ENCODE measurements at regions not wholly inside any gene's neighbourhood (a gene's known extent, or its start where the extent isn't known, plus 50 kb on each side); places are given as distances from the start of the nearest gene placed in this dataset.
"Not testable (repeated sequence)": the region's sequence is repeated elsewhere in the genome, so short reads cannot be mapped to it uniquely, and the experiment has no call there.

GRCh38 chr17:62242076-62242475, 138.3 kb upstream of the EFCAB3 start:
- not testable (repeated sequence) for TF ChIP-seq CTCF (IDR thresholded peaks at IDR 0.05); REST (IDR thresholded peaks at IDR 0.05; ENCODE audit: insufficient read depth in 1 of 2, low read depth in 2 of 2, low read length in 1 of 2)
